ENCODE measurements at regions not wholly inside any gene's neighbourhood (a gene's known extent, or its start where the extent isn't known, plus 50 kb on each side); places are given as distances from the start of the nearest gene placed in this dataset.

GRCh38 chr16:9463461-9463860, 372.0 kb downstream of the HAPSTR1 start:
- TF ChIP-seq POLR2A (IDR thresholded peaks at IDR 0.05) (no peak), CTCF (IDR thresholded peaks at IDR 0.05) (no peak)

Data from uterus (tissue), 2 donors.